ENCODE measurements at regions not wholly inside any gene's neighbourhood (a gene's known extent, or its start where the extent isn't known, plus 50 kb on each side); places are given as distances from the start of the nearest gene placed in this dataset.
A peak's percentile ranks its signal among the peaks of the same experiment; 100 is the strongest.

DNA sequence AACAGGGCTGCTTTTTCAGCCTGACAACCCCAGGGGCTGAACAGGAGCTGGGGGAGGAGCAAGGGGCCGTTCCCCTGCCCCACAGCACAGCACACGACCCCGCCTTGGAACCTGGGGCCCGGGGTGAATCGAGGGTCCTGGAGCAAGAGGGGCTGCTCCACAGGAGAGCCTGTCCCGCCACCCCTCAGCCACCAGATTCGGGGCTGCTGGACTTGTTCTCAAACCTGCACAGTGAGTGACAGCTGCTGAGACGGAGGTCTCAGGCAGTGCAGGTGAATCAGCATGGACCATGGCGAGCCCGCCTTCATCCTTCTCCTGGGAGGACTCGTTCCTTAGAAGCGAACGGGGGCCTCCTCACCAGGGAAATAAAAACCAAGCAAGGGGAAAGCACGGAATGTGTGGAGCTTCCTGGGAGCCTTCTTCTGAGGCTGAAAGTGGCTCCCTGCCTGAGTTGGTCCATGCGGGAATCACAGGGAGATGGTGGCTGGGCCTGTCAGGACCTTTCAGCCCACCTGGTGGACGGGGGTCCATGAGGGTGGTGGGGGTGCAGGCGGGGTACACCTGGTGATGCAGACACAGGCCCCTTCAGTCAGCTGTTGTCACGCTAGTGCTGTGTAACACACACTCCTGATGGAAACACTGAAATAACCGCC, 125.4 kb downstream of the SIK1 start:
- DNase-seq: no peak

- no peak for DNase-seq
Observed at GRCh38 chr21:43300496-43301408, 126.2 kb downstream of the SIK1 start.

DNA sequence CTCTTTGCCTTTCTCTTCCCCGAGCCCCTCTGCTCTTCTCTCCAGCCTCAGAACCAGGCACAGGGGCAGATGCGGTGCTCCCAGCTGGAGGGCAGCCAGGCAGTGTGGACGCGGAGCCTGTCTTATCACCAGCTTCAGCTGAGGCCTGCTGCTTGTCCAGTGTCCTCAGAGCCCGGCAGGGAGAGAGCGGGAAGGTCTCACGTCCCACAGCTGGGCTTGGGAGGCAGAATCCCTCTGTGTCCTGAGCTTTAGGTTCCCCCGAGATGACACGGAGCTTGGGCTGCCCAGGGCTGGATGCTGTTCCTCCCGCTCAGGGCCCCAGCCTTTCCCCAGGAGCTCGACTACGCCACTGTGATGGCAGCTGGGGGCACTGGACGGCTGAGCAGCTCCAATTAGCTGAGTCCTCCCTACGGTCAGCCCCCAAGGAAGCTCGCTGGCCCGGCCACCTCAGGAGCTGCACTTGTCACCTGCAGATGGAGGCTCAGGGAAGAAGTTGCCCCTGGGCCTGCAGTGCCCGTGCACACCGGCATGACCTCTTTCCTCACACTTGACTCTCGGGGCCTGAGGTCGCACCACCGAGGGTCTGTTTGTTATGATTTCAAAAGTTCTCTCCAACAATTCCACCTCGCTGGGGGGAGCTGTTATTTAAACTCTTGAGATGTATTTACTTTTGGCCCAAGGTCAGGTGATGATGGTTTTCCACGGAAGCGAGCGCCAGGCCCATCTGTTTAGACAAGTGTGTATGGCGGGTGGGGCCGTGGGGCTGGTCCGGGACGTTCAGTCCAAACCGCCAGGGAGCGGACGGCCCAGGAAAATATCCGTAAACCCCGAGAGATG, 127.3 kb downstream of the SIK1 start:
- no peak for DNase-seq

DNA sequence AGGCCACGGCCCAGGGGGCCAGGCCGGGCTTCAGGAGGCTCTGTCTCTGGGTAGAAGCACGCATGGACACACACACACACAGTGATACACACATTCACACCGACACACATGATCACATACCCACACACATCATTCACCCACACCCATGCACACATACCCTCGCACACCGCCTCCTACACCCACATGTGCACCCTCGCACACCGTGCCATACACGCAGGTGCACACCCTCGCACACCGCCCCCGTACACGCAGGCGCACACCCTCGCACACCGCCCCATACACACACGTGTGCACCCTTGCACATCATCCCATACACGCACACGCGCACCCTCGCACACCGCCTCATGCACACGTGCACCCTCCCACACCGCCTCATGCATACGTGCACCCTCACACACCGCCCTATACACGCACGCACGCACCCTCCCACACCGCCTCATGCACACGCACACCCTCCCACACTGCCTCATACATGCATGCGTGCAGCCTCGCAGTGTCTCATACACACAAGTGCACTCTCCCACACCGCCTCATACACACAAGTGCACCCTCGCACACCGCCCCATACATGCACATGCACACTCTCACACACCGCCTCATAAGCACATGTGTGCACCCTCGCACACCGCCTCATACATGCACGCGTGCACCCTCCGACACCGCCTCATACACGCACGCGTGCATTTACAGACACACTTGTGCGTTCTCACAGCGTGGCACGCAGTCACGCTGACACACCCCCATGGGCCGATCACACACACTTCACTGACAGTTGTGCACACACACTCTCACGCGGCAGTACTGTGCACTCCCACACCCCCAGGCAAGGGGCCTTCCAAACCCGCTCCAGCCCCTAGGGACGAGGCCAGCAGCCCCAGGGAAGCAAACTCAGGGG, 128.1 kb downstream of the SIK1 start:
- no peak for DNase-seq

GRCh38 chr21:43297989-43298388, 128.9 kb downstream of the SIK1 start:
- no peak for DNase-seq

DNA sequence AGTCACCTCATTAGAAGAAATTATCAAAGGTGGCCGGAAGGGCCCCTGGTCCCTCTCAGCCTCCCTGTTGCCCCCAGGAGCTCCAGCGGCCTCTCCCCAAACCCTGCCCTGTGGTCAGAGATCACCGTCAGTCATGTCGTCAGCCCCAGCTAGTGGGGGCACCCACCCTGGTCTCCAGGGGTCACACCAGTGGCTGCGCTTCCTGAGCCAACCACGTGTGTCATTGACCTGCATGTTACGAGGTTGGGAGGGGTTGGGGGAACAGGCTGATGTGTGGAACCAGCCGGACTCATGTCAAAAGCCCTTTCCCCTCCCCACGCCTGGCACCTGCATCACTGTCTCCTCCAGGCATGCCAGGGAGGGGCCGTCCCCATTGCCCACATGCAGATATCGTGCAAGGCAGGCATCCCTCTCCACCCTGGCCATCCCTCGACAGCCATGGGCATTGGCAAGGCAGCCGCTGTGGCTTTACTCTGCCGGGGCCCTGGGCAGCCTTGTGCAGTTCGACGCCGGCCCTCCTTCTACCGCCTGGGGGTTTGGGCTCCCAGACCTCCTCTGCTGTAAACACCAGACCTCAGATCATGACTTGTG, 128.7 kb downstream of the CRYAA start:
- DNase-seq: no peak

GRCh38 chr21:43295066-43295958, 126.5 kb downstream of the CRYAA start:
- no peak for DNase-seq

GRCh38 chr21:43294194-43294902, 125.5 kb downstream of the CRYAA start:
- no peak for DNase-seq

DNA sequence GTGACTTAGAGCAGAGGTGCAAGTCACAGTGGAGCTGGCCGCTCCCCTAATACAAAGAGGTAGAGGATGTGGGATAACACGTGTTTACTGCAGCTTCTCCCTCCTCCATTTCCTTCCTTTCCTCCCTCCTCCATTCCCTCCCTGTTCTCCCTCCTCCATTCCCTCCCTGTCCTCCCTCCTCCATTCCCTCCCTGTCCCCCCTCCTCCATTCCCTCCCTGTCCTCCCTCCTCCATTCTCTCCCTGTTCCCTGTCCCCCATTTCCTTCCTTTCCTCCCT, 124.0 kb downstream of the CRYAA start:
- DNase-seq: no peak

DNA sequence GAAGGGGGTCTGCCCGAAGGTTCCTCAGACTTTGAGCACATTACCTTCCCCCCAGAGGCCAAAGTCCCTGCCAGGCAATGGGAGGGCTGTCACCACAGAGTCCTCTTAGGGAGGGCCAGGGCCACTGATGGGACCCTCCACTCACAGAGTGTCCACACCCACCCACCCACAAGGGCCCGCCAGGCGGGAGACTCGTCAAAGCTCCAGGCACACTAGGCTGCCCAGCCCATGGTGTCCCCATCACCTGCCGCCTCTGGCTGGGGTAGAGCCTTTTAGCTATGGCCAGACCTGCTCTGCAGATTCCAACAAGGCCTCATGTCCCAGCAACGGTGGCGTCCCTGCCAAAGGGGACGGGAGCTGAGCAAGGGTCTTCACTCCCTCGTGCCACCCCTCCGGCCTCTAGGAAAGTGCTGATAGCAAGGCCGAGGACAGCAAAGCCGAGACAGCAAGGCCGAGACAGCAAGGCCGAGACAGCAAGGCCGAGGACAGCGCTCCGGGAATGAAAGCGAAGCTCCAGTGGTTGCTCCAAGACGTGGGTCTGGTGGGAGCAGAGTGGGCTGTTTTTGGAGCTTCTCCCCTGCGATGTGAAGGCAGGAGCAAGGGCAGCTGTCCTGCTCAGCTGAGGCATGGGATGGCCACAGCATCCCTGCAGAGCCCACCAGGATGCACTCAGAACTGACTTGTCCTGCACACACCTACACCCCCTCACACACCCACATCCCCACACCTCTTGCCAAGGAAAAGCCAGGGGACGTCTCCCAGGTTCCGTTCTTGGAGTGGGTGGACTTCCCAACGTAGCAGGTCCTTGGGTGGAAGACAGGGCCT, 123.4 kb downstream of the CRYAA start:
- DNase-seq: no peak

GRCh38 chr21:43291347-43291950, 122.6 kb downstream of the CRYAA start:
- DNase-seq: no peak

DNA sequence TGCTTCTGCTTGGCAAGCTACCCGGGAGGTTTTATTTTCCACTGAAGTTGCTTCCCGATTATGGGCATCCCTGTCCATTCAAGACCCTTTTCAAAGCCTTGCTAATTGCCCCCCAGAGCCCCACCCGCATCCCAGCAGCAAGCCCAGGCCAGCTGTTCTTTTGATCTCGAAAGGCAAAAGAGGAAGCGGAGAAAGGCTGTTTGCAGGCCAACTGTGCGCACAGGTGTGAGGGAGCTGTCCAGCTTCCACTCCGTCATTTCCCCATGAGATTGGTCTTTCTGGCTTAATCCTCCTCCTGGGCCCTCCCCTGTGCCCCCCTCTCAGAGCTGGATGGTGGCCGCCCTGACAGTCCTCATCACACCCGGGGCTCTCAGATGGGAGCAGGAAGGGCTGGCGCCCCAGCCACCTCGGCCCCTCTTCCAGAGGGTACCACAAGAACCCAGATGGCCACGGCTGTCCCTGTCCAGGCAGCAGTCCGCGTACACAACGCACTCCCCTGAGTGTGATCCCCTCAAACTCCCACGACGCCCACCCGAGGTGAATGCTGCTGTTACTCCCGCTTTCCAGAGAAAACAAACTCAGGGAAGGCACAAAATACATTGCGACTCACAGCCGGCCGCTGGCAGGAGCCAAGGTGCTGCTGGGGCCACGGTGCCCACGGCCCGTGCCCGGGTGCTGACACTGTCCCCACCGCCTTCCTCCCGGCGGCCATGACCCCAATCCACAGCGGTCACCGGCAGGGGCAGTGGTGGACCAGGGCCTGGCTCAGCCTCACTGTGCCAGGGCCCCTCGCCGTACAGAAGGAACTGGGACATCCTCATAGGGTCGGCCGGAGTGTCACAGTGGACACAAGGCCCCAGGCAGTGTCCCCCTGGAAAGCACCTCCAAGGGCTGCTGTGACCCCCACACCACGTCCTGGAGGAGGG, 121.9 kb downstream of the CRYAA start:
- DNase-seq: peak; percentile 87 to 93

- no peak for DNase-seq
Observed at GRCh38 chr21:43289966-43290365, 121.2 kb downstream of the CRYAA start.

DNA sequence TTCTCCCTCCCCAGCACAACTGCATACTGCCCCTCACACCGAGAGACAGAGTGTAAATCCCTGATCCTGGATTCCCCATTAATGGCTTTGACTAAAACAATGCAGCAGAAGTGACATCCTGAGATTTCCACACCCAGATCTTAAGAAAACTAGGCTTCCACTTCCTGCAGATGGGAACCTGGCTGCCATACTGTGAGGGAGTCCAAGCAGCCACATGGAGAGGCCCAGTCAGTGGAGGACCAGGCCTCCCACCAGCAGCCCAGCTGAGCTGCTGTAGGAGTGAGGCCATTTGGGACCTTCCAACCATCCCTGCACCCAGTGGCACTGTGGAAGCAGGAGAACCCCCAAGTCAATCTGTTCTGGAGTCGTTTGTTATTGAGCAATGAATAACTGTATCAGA, 120.6 kb downstream of the CRYAA start:
- no peak for DNase-seq

DNA sequence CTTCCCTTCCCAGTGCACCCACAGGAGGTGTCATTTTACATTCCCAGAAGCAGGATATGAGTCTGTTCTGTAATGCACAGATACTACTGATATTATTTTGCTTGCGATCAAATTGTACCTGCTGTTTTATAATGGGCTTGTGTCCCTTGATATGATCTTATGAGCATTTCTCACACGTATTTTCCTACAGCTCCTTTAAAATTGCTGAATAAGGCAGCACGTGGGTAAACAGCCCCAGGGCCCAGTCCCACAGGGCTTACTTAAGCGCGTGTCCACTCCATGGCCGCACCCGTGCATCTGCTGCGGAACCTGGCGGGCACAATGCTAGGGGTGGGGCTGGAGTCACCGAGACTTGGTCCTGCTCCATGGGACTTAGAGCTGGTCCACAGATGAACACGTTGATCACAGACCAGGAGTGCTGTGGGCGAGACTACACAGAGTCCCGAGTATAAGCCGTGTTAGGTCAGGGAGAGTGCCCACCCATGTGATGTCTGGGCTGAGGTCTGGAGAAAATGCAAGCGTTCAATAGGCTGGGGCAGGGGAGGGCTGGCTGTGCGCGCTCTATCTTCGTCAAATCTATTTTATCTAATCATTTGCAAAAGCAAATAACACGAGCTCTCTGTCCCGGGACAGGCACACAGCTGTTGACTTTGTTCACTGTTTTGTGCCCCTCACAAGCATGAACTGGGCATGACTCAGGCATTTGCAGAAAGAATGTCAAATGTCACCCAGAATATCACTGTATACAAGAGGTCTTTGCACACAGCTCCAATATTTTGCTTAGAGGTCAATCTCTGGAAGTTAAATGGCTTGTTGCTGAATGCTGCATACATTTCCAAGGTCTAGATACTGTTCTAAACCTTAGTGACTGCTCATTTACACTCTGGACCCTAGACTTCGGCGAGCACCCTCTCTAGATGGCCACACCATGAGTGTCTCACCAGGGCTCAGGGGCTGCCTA, 119.3 kb downstream of the CRYAA start:
- DNase-seq: no peak

- DNase-seq: peak; percentile 26 to 57
Observed at GRCh38 chr21:43287111-43287760, 118.4 kb downstream of the CRYAA start.
